ENCODE measurements at regions not wholly inside any gene's neighbourhood (a gene's known extent, or its start where the extent isn't known, plus 50 kb on each side); places are given as distances from the start of the nearest gene placed in this dataset.

GRCh38 chr5:61253547-61253946 is 78.5 kb upstream of the ZSWIM6 start:
- H3K4me3 Mint-ChIP-seq = no peak overlapping the region
- H3K27me3 Mint-ChIP-seq = peaks cover 44% of the 10 kb centered on the region

GRCh38 chr5:61254969-61255555 is 77.0 kb upstream of the ZSWIM6 start:
- Mint-ChIP-seq H3K4me3 (no peak overlapping the region), H3K9me3 (peaks cover 2% of the 10 kb centered on the region), H3K36me3 (no peaks in the 10 kb centered on the region), H3K27ac (no peak overlapping the region), H3K4me1 (no peaks in the 10 kb centered on the region), H3K27me3 (peaks cover 47% of the 10 kb centered on the region)
- ATAC-seq = no peak

More at GRCh38 chr5:61253547-61253946, 78.5 kb upstream of the ZSWIM6 start:
- Mint-ChIP-seq H3K9me3 (peaks cover 7% of the 10 kb centered on the region), H3K27ac (no peak overlapping the region), H3K36me3 (no peaks in the 10 kb centered on the region), H3K4me1 (no peaks in the 10 kb centered on the region)
- no peak for ATAC-seq

GRCh38 chr5:61256474-61256873 is 75.6 kb upstream of the ZSWIM6 start:
- Mint-ChIP-seq H3K4me1 (no peaks in the 10 kb centered on the region), H3K27me3 (peaks cover 37% of the 10 kb centered on the region), H3K9me3 (no peaks in the 10 kb centered on the region), H3K27ac (no peak overlapping the region), H3K4me3 (no peak overlapping the region), H3K36me3 (no peaks in the 10 kb centered on the region)
- no peak for ATAC-seq

GRCh38 chr5:61257421-61257820 is 74.6 kb upstream of the ZSWIM6 start:
- H3K9me3 Mint-ChIP-seq = no peaks in the 10 kb centered on the region

GRCh38 chr5:61261136-61261535 is 70.9 kb upstream of the ZSWIM6 start:
- no peaks in the 10 kb centered on the region for H3K36me3 Mint-ChIP-seq
- peaks cover 13% of the 10 kb centered on the region for H3K27me3 Mint-ChIP-seq
- no peaks in the 10 kb centered on the region for H3K9me3 Mint-ChIP-seq
- no peak for ATAC-seq
- no peak overlapping the region for H3K27ac Mint-ChIP-seq
- H3K4me3 Mint-ChIP-seq = no peak overlapping the region
- H3K4me1 Mint-ChIP-seq = peaks cover 6% of the 10 kb centered on the region

More at GRCh38 chr5:61257421-61257820, 74.6 kb upstream of the ZSWIM6 start:
- no peak overlapping the region for H3K4me3 Mint-ChIP-seq
- no peak overlapping the region for H3K27ac Mint-ChIP-seq
- H3K36me3 Mint-ChIP-seq = no peaks in the 10 kb centered on the region
- H3K4me1 Mint-ChIP-seq = no peaks in the 10 kb centered on the region
- ATAC-seq = no peak
- H3K27me3 Mint-ChIP-seq = peaks cover 32% of the 10 kb centered on the region

GRCh38 chr5:61262080-61262479 is 70.0 kb upstream of the ZSWIM6 start:
- Mint-ChIP-seq H3K9me3 (peaks cover under 1% of the 10 kb centered on the region), H3K4me1 (peaks cover 6% of the 10 kb centered on the region), H3K36me3 (no peaks in the 10 kb centered on the region), H3K27me3 (peaks cover 7% of the 10 kb centered on the region), H3K27ac (no peak overlapping the region), H3K4me3 (no peak overlapping the region)
- no peak for ATAC-seq

GRCh38 chr5:61263072-61263471 is 69.0 kb upstream of the ZSWIM6 start:
- Mint-ChIP-seq H3K36me3 (no peaks in the 10 kb centered on the region), H3K27ac (no peak overlapping the region), H3K9me3 (peaks cover 2% of the 10 kb centered on the region), H3K4me3 (no peak overlapping the region), H3K4me1 (peaks cover 6% of the 10 kb centered on the region), H3K27me3 (peaks cover 7% of the 10 kb centered on the region)
- ATAC-seq = peak; percentile 58

- no peak overlapping the region for H3K4me3 Mint-ChIP-seq
- no peak for ATAC-seq
- H3K9me3 Mint-ChIP-seq = peaks cover 2% of the 10 kb centered on the region
Measured at GRCh38 chr5:61263561-61264272, 68.3 kb upstream of the ZSWIM6 start.

GRCh38 chr5:61264273-61264661 is 67.8 kb upstream of the ZSWIM6 start:
- no peaks in the 10 kb centered on the region for H3K36me3 Mint-ChIP-seq
- H3K9me3 Mint-ChIP-seq = peaks cover 2% of the 10 kb centered on the region
- peaks cover 14% of the 10 kb centered on the region for H3K27me3 Mint-ChIP-seq
- peaks cover 11% of the 10 kb centered on the region for H3K4me1 Mint-ChIP-seq
- ATAC-seq = no peak
- no peak overlapping the region for H3K4me3 Mint-ChIP-seq
- H3K27ac Mint-ChIP-seq = no peak overlapping the region

More at GRCh38 chr5:61263561-61264272, 68.3 kb upstream of the ZSWIM6 start:
- no peak overlapping the region for H3K27ac Mint-ChIP-seq
- peaks cover 6% of the 10 kb centered on the region for H3K4me1 Mint-ChIP-seq
- no peaks in the 10 kb centered on the region for H3K36me3 Mint-ChIP-seq
- peaks cover 9% of the 10 kb centered on the region for H3K27me3 Mint-ChIP-seq

GRCh38 chr5:61267116-61267515 is 64.9 kb upstream of the ZSWIM6 start:
- no peaks in the 10 kb centered on the region for H3K36me3 Mint-ChIP-seq

GRCh38 chr5:61268871-61269270 is 63.2 kb upstream of the ZSWIM6 start:
- no peak for ATAC-seq
- H3K36me3 Mint-ChIP-seq = no peaks in the 10 kb centered on the region
- H3K27me3 Mint-ChIP-seq = peaks cover 10% of the 10 kb centered on the region
- no peak overlapping the region for H3K4me3 Mint-ChIP-seq
- peaks cover 2% of the 10 kb centered on the region for H3K9me3 Mint-ChIP-seq
- peaks cover 11% of the 10 kb centered on the region for H3K4me1 Mint-ChIP-seq
- no peak overlapping the region for H3K27ac Mint-ChIP-seq

More at GRCh38 chr5:61267116-61267515, 64.9 kb upstream of the ZSWIM6 start:
- H3K27me3 Mint-ChIP-seq = peaks cover 10% of the 10 kb centered on the region
- peaks cover 13% of the 10 kb centered on the region for H3K4me1 Mint-ChIP-seq
- no peak overlapping the region for H3K4me3 Mint-ChIP-seq
- H3K27ac Mint-ChIP-seq = no peak overlapping the region
- ATAC-seq = no peak
- peaks cover 2% of the 10 kb centered on the region for H3K9me3 Mint-ChIP-seq

GRCh38 chr5:61270510-61271165 is 61.4 kb upstream of the ZSWIM6 start:
- Mint-ChIP-seq H3K27ac (no peak overlapping the region), H3K4me1 (peaks cover 13% of the 10 kb centered on the region), H3K9me3 (peaks cover 2% of the 10 kb centered on the region), H3K36me3 (no peaks in the 10 kb centered on the region), H3K4me3 (no peak overlapping the region), H3K27me3 (peaks cover 16% of the 10 kb centered on the region)
- ATAC-seq = no peak

- Mint-ChIP-seq H3K27ac (no peak overlapping the region), H3K36me3 (no peaks in the 10 kb centered on the region), H3K27me3 (peaks cover 21% of the 10 kb centered on the region), H3K4me1 (peaks cover 29% of the 10 kb centered on the region), H3K4me3 (no peak overlapping the region), H3K9me3 (no peaks in the 10 kb centered on the region)
- no peak for ATAC-seq
Measured at GRCh38 chr5:61272688-61273087, 59.4 kb upstream of the ZSWIM6 start.

GRCh38 chr5:61273279-61273975 is 58.6 kb upstream of the ZSWIM6 start:
- Mint-ChIP-seq H3K36me3 (no peaks in the 10 kb centered on the region), H3K9me3 (no peaks in the 10 kb centered on the region), H3K27me3 (peaks cover 21% of the 10 kb centered on the region), H3K27ac (no peak overlapping the region), H3K4me1 (peaks cover 29% of the 10 kb centered on the region), H3K4me3 (no peak overlapping the region)
- no peak for ATAC-seq

GRCh38 chr5:61274511-61274911 is 57.5 kb upstream of the ZSWIM6 start:
- peaks cover 22% of the 10 kb centered on the region for H3K4me1 Mint-ChIP-seq
- no peak overlapping the region for H3K27ac Mint-ChIP-seq
- H3K9me3 Mint-ChIP-seq = no peaks in the 10 kb centered on the region
- peaks cover 12% of the 10 kb centered on the region for H3K27me3 Mint-ChIP-seq
- H3K4me3 Mint-ChIP-seq = no peak overlapping the region
- H3K36me3 Mint-ChIP-seq = no peaks in the 10 kb centered on the region
- ATAC-seq = no peak

All from stimulated activated memory B cell treated with anti-CD40 and anti-IgM and Interleukin-4, amounts not matched to agents 10 μg/mL and 1 μg/mL and 100 μg/mL, for 72 hours (primary cell).